ENCODE measurements at regions not wholly inside any gene's neighbourhood (a gene's known extent, or its start where the extent isn't known, plus 50 kb on each side); places are given as distances from the start of the nearest gene placed in this dataset.

DNA sequence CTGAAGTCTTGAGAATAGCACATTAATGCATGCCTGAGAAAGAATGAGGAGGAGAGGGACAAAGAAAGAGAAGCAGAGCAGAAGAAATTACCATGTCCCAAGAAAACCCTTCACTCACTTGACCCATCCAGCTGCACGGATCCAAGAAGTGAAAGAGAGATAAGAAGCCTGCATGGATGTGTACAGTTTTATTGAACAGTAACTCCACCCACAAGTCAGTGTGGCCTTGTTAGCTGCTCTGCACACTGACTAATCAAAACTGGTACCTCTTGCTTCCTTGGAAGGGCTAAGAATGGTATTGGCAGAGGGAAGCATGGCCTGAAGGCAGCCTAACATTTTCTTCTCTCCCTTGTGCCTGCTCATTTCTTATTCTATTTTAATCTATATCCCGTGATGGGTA lies 163.9 kb downstream of the SLC7A11 start:
- H3K27me3 ChIP-seq (ENCODE audit: insufficient read depth, low read length) = no peaks in the 10 kb centered on the region
- H3K36me3 ChIP-seq (ENCODE audit: insufficient read depth, low read depth, low read length) = no peaks in the 10 kb centered on the region
- H3K9ac ChIP-seq (ENCODE audit: low read depth, low read length) = no peak overlapping the region
- no peaks in the 10 kb centered on the region for H3K4me1 ChIP-seq (ENCODE audit: insufficient read depth, low read length)
- H3K9me3 ChIP-seq (ENCODE audit: insufficient read depth, low read depth, low read length) = no peaks in the 10 kb centered on the region
- H3K4me3 ChIP-seq (ENCODE audit: low read length) = no peak overlapping the region
- no peak overlapping the region for H3K27ac ChIP-seq (ENCODE audit: low read length)

- Histone ChIP-seq H3K9ac (ENCODE audit: low read depth, low read length) (no peak overlapping the region), H3K9me3 (ENCODE audit: insufficient read depth, low read depth, low read length) (no peaks in the 10 kb centered on the region), H3K27me3 (ENCODE audit: insufficient read depth, low read length) (no peaks in the 10 kb centered on the region), H3K27ac (ENCODE audit: low read length) (no peak overlapping the region), H3K4me1 (ENCODE audit: insufficient read depth, low read length) (no peaks in the 10 kb centered on the region), H3K4me3 (ENCODE audit: low read length) (no peak overlapping the region), H3K36me3 (ENCODE audit: insufficient read depth, low read depth, low read length) (no peaks in the 10 kb centered on the region)
Measured at GRCh38 chr4:138076561-138076960, 165.6 kb downstream of the SLC7A11 start.

DNA sequence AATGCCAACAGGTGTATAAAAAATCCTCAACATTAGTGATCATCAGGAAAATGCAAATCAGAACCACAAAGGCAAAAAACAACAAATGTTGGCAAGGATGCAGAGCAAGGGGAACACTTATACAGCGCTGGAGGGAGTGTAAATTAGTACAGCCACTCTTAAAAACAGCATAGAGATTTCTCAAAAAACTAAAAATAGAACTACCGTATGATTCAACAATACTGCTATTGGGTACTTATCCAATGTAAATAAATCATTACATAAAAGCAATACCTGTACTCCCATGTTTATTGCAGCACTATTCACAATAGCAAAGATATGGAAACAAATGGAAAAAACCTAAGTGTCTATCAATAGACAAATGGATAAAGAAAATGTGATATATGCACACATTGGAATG lies 171.3 kb downstream of the SLC7A11 start:
- no peaks in the 10 kb centered on the region for H3K27me3 ChIP-seq (ENCODE audit: insufficient read depth, low read length)
- H3K9ac ChIP-seq (ENCODE audit: low read depth, low read length) = no peak overlapping the region
- H3K4me1 ChIP-seq (ENCODE audit: insufficient read depth, low read length) = no peaks in the 10 kb centered on the region
- no peak overlapping the region for H3K4me3 ChIP-seq (ENCODE audit: low read length)
- H3K36me3 ChIP-seq (ENCODE audit: insufficient read depth, low read depth, low read length) = no peaks in the 10 kb centered on the region
- H3K9me3 ChIP-seq (ENCODE audit: insufficient read depth, low read depth, low read length) = no peaks in the 10 kb centered on the region
- no peak overlapping the region for H3K27ac ChIP-seq (ENCODE audit: low read length)

GRCh38 chr4:138063581-138063980 lies 178.6 kb downstream of the SLC7A11 start:
- Histone ChIP-seq H3K4me1 (ENCODE audit: insufficient read depth, low read length) (no peaks in the 10 kb centered on the region), H3K27me3 (ENCODE audit: insufficient read depth, low read length) (no peaks in the 10 kb centered on the region), H3K9me3 (ENCODE audit: insufficient read depth, low read depth, low read length) (no peaks in the 10 kb centered on the region), H3K36me3 (ENCODE audit: insufficient read depth, low read depth, low read length) (no peaks in the 10 kb centered on the region), H3K27ac (ENCODE audit: low read length) (no peak overlapping the region), H3K4me3 (ENCODE audit: low read length) (no peak overlapping the region), H3K9ac (ENCODE audit: low read depth, low read length) (no peak overlapping the region)

DNA sequence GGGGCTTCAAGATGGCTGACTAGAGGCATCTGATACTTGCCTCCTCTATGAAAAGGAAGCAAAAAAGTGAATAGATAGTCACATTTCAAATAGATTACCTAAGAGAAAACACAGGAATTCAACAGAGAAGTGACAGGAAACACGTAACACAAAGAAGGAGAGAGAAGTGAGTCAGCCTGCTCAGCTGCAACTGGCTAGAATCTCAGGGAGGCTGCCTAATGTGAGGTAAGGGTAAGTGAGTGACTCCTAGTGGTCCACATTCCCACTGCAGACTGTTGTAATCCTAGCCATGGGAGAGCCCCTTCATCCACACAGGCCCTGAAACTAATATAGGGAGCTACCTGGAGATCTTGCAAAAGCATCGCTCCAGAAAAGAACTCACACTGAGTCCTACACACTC lies 179.2 kb downstream of the SLC7A11 start:
- Histone ChIP-seq H3K9ac (ENCODE audit: low read depth, low read length) (no peak overlapping the region), H3K27ac (ENCODE audit: low read length) (no peak overlapping the region), H3K4me3 (ENCODE audit: low read length) (no peak overlapping the region), H3K27me3 (ENCODE audit: insufficient read depth, low read length) (no peaks in the 10 kb centered on the region), H3K4me1 (ENCODE audit: insufficient read depth, low read length) (no peaks in the 10 kb centered on the region), H3K9me3 (ENCODE audit: insufficient read depth, low read depth, low read length) (no peaks in the 10 kb centered on the region), H3K36me3 (ENCODE audit: insufficient read depth, low read depth, low read length) (no peaks in the 10 kb centered on the region)

DNA sequence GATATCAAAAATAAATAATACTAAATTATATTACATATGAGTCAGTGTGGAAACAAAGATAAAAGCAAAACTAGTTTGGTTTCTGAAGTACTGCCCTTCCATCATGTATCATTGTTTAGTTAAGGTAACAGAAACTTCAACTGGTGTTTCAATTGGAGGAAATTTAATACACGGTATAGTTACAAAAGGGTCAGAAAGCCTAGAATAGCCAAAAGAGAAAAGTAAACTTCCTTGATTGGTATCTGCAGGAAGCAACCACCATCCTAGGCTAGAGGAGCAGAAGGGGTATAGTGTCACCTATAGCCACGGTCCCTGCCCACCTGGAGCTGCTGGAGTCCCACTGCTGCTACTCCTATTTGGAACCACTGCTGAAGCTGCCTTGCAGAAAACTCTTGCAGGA lies 185.6 kb downstream of the SLC7A11 start:
- Histone ChIP-seq H3K4me3 (ENCODE audit: low read length) (no peak overlapping the region), H3K36me3 (ENCODE audit: insufficient read depth, low read depth, low read length) (no peaks in the 10 kb centered on the region), H3K4me1 (ENCODE audit: insufficient read depth, low read length) (peaks cover 4% of the 10 kb centered on the region), H3K27ac (ENCODE audit: low read length) (no peak overlapping the region), H3K9me3 (ENCODE audit: insufficient read depth, low read depth, low read length) (no peaks in the 10 kb centered on the region), H3K27me3 (ENCODE audit: insufficient read depth, low read length) (no peaks in the 10 kb centered on the region), H3K9ac (ENCODE audit: low read depth, low read length) (no peak overlapping the region)

- Histone ChIP-seq H3K4me1 (ENCODE audit: insufficient read depth, low read length) (peaks cover 7% of the 10 kb centered on the region), H3K4me3 (ENCODE audit: low read length) (no peak overlapping the region), H3K9ac (ENCODE audit: low read depth, low read length) (no peak overlapping the region), H3K36me3 (ENCODE audit: insufficient read depth, low read depth, low read length) (no peaks in the 10 kb centered on the region), H3K9me3 (ENCODE audit: insufficient read depth, low read depth, low read length) (no peaks in the 10 kb centered on the region), H3K27me3 (ENCODE audit: insufficient read depth, low read length) (no peaks in the 10 kb centered on the region), H3K27ac (ENCODE audit: low read length) (no peak overlapping the region)
Measured at GRCh38 chr4:138055890-138056289, 186.3 kb downstream of the SLC7A11 start.

GRCh38 chr4:138053641-138054301 lies 188.4 kb downstream of the SLC7A11 start:
- peaks cover 20% of the 10 kb centered on the region for H3K4me1 ChIP-seq (ENCODE audit: insufficient read depth, low read length)
- no peaks in the 10 kb centered on the region for H3K9me3 ChIP-seq (ENCODE audit: insufficient read depth, low read depth, low read length)
- H3K9ac ChIP-seq (ENCODE audit: low read depth, low read length) = no peak overlapping the region
- no peaks in the 10 kb centered on the region for H3K36me3 ChIP-seq (ENCODE audit: insufficient read depth, low read depth, low read length)
- H3K27me3 ChIP-seq (ENCODE audit: insufficient read depth, low read length) = no peaks in the 10 kb centered on the region
- H3K27ac ChIP-seq (ENCODE audit: low read length) = no peak overlapping the region
- no peak overlapping the region for H3K4me3 ChIP-seq (ENCODE audit: low read length)

DNA sequence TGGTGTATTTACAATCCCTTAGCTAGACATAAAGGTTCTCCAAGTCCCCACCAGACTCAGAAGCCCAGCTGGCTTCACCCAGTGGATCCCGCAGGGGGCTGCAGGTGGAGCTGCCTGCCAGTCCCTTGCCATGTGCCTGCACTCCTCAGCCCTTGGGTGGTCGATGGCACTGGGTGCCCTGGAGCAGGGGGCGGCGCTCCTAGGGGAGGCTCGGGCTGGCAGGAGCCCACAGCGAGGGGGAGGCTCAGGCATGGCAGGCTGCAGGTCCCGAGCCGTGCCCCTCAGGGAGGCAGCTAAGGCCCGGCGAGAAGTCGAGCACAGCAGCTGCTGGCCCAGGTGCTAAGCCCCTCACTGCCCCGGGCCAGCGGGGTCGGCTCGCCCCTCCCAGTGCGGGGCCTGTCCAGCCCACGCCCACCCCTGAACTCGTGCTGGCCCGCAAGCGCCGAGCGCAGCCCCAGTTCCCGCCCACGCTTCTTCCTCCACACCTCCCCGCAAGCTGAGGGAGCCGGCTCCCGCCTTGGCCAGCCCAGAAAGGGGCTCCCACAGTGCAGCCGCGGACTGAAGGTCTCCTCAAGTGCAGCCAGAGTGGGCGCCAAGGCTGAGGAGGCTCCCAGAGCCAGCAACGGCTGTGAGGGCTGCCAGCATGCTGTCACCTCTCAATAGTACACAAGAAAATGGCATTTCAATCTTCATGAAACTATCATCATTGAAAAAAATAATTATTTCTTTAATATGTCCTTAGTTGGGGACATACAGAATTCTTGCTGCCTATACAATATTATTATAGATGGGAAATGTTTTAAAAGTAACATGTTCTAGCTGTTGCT lies 189.1 kb downstream of the SLC7A11 start:
- peaks cover 20% of the 10 kb centered on the region for H3K4me1 ChIP-seq (ENCODE audit: insufficient read depth, low read length)
- no peak overlapping the region for H3K4me3 ChIP-seq (ENCODE audit: low read length)
- H3K36me3 ChIP-seq (ENCODE audit: insufficient read depth, low read depth, low read length) = no peaks in the 10 kb centered on the region
- H3K9me3 ChIP-seq (ENCODE audit: insufficient read depth, low read depth, low read length) = no peaks in the 10 kb centered on the region
- no peaks in the 10 kb centered on the region for H3K27me3 ChIP-seq (ENCODE audit: insufficient read depth, low read length)
- H3K9ac ChIP-seq (ENCODE audit: low read depth, low read length) = no peak overlapping the region
- H3K27ac ChIP-seq (ENCODE audit: low read length) = no peak overlapping the region

DNA sequence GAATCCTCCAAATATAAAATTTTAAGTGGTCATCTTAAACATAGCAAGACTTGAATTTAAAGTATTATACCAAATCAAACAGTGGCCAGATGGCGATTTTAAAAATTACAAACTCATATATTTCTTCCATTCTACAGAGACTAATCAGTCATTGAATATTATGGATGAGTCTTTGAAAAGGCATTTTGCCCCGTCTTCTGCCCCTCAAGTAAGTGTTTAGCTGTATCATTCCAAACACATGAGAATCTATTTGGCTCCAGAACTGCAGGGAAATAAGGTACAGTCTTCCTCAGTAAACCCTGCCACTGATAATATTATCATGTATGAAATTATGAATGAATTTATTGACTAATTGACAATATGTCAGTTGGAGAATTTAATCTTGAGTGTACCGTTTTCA lies 191.0 kb downstream of the SLC7A11 start:
- H3K27ac ChIP-seq (ENCODE audit: low read length) = no peak overlapping the region
- no peaks in the 10 kb centered on the region for H3K27me3 ChIP-seq (ENCODE audit: insufficient read depth, low read length)
- no peak overlapping the region for H3K4me3 ChIP-seq (ENCODE audit: low read length)
- H3K36me3 ChIP-seq (ENCODE audit: insufficient read depth, low read depth, low read length) = no peaks in the 10 kb centered on the region
- no peak overlapping the region for H3K9ac ChIP-seq (ENCODE audit: low read depth, low read length)
- no peaks in the 10 kb centered on the region for H3K9me3 ChIP-seq (ENCODE audit: insufficient read depth, low read depth, low read length)
- H3K4me1 ChIP-seq (ENCODE audit: insufficient read depth, low read length) = peaks cover 28% of the 10 kb centered on the region

GRCh38 chr4:138050601-138051000 lies 191.5 kb downstream of the SLC7A11 start:
- H3K9me3 ChIP-seq (ENCODE audit: insufficient read depth, low read depth, low read length) = no peaks in the 10 kb centered on the region
- H3K4me3 ChIP-seq (ENCODE audit: low read length) = no peak overlapping the region
- H3K36me3 ChIP-seq (ENCODE audit: insufficient read depth, low read depth, low read length) = no peaks in the 10 kb centered on the region
- peaks cover 28% of the 10 kb centered on the region for H3K4me1 ChIP-seq (ENCODE audit: insufficient read depth, low read length)
- H3K27ac ChIP-seq (ENCODE audit: low read length) = no peak overlapping the region
- no peaks in the 10 kb centered on the region for H3K27me3 ChIP-seq (ENCODE audit: insufficient read depth, low read length)
- H3K9ac ChIP-seq (ENCODE audit: low read depth, low read length) = no peak overlapping the region

- H3K9me3 ChIP-seq (ENCODE audit: insufficient read depth, low read depth, low read length) = no peaks in the 10 kb centered on the region
- H3K36me3 ChIP-seq (ENCODE audit: insufficient read depth, low read depth, low read length) = no peaks in the 10 kb centered on the region
- H3K27me3 ChIP-seq (ENCODE audit: insufficient read depth, low read length) = no peaks in the 10 kb centered on the region
- H3K27ac ChIP-seq (ENCODE audit: low read length) = no peak overlapping the region
- no peak overlapping the region for H3K9ac ChIP-seq (ENCODE audit: low read depth, low read length)
- no peak overlapping the region for H3K4me3 ChIP-seq (ENCODE audit: low read length)
- H3K4me1 ChIP-seq (ENCODE audit: insufficient read depth, low read length) = peaks cover 28% of the 10 kb centered on the region
Measured at GRCh38 chr4:138049355-138049754, 192.8 kb downstream of the SLC7A11 start.
